HG03108 (cell line): ENCODE measurements at regions not wholly inside any gene's neighbourhood (a gene's known extent, or its start where the extent isn't known, plus 50 kb on each side); places are given as distances from the start of the nearest gene placed in this dataset.
"Not testable (repeated sequence)": the region's sequence is repeated elsewhere in the genome, so short reads cannot be mapped to it uniquely, and the experiment has no call there.

ENCODE experiments used
- ATAC-seq: cut with Tn5 transposase; IDR thresholded peaks from one replicate; pipeline ENCODE4 v1.9.1; 2021; ENCODE audit warnings: moderate library complexity; ENCODE audit not compliant: unreplicated experiment

GRCh38 chr1:144516172-144516571, 54.7 kb upstream of the NBPF15 start:
- ATAC-seq, result not testable (repeated sequence)

GRCh38 chr1:144516906-144517305, 55.4 kb upstream of the NBPF15 start:
- ATAC-seq, result not testable (repeated sequence)

- not testable (repeated sequence) for ATAC-seq
Observed at GRCh38 chr1:144518439-144518838, 57.0 kb upstream of the NBPF15 start.

- not testable (repeated sequence) for ATAC-seq
Observed at GRCh38 chr1:144519528-144520189, 58.2 kb upstream of the NBPF15 start.

GRCh38 chr1:144523661-144524407, 62.4 kb upstream of the NBPF15 start:
- peak; percentile 91 for ATAC-seq

- ATAC-seq, result not testable (repeated sequence)
Observed at GRCh38 chr1:144532156-144532607, 60.5 kb upstream of the PPIAL4F start.

GRCh38 chr1:144533480-144533879, 59.2 kb upstream of the PPIAL4F start:
- not testable (repeated sequence) for ATAC-seq

GRCh38 chr1:144534286-144534685, 58.4 kb upstream of the PPIAL4F start:
- not testable (repeated sequence) for ATAC-seq

- ATAC-seq, result not testable (repeated sequence)
Observed at GRCh38 chr1:144536677-144537076, 56.0 kb upstream of the PPIAL4F start.

- ATAC-seq, result not testable (repeated sequence)
Observed at GRCh38 chr1:144537234-144537633, 55.5 kb upstream of the PPIAL4F start.

GRCh38 chr1:144538736-144539135, 54.0 kb upstream of the PPIAL4F start:
- not testable (repeated sequence) for ATAC-seq

GRCh38 chr1:144539191-144539960, 53.3 kb upstream of the PPIAL4F start:
- ATAC-seq, result not testable (repeated sequence)
